GM12874 (cell line): ENCODE measurements at regions not wholly inside any gene's neighbourhood (a gene's known extent, or its start where the extent isn't known, plus 50 kb on each side); places are given as distances from the start of the nearest gene placed in this dataset.

Source experiments
- TF ChIP-seq, protein P1 (sequence below): IDR thresholded peaks from 2 replicates; pipeline ENCODE4 v1.5.1; 2011; ENCODE audit warnings: low read depth, mild to moderate bottlenecking, control low read depth, low read length, moderate library complexity; ENCODE audit not compliant: insufficient read depth

DNA sequence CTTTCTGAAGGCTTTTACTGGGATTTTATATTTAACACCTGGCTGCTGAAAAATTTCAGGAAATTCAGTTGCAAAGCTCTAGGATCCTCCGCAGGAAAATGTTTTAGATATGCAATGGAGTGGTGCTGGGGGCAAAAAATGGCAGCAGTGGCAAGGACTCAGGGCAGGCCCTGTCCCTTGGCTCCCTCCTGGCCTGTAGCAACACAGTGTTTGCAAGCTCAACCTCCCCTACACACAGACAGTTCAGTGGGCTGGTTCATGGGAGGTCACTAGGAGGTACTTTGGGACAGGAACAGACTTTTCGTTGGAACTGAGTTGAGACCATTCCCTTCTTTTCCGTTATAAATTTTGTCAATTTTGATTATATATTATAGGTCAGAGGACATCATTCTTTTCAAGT is 270.4 kb downstream of the ADAMTS20 start:
- TF ChIP-seq, protein P1, sequence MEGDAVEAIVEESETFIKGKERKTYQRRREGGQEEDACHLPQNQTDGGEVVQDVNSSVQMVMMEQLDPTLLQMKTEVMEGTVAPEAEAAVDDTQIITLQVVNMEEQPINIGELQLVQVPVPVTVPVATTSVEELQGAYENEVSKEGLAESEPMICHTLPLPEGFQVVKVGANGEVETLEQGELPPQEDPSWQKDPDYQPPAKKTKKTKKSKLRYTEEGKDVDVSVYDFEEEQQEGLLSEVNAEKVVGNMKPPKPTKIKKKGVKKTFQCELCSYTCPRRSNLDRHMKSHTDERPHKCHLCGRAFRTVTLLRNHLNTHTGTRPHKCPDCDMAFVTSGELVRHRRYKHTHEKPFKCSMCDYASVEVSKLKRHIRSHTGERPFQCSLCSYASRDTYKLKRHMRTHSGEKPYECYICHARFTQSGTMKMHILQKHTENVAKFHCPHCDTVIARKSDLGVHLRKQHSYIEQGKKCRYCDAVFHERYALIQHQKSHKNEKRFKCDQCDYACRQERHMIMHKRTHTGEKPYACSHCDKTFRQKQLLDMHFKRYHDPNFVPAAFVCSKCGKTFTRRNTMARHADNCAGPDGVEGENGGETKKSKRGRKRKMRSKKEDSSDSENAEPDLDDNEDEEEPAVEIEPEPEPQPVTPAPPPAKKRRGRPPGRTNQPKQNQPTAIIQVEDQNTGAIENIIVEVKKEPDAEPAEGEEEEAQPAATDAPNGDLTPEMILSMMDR: no peak

DNA sequence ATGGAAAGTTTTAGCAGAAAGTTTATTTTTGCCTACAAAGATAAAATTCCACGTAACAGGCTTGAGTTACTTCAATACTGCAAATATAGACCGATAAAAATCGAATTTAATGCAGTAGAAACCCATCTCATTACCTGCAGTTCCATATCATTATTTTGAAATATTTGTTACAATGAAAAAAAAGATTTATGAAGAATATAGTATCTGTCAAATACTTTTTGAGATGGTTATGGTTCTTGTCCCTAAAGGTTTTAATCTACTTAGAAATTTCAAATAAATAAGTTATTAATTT is 273.5 kb downstream of the ADAMTS20 start:
- TF ChIP-seq, protein P1: no peak

DNA sequence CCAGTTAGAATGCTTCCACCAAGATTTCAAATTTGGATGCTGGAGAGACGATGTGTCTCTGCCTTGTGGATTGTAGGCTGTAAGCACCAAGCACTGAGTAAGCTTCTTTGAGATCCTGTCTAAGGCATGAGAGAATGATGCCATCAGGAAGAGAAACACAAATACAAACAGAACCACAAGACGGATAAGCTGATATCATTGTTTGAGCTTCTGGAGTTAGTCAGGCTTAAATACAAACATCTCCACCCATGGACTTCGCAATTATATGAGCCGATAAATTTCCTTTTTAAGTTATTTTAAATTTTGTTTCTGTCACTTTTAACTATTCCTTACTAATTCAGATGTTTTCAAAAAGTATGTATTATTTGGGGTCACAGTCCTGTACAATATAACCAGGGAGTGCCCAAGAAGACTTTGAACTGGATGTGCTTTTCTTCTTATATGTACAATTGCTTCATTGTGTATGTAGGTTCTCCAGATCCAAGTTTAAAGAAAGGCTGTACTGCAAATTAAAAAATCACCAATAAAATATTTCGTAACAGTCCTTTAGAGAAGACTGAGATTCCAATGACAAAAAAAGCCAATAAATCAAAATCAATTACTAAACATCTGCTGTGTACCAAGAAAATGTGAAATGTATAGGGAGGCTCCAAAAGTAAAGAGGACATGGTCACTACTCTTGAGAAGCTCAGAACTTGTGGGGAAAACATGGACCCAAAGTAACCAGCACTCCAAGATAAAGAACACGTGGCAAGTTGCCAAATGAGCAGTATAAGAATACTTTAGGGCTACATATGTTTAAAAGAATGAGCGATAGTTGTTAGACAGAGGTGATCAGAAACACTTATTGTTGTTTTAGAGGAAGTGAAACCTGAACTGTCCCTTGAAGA is 274.1 kb downstream of the ADAMTS20 start:
- TF ChIP-seq, protein P1: no peak

DNA sequence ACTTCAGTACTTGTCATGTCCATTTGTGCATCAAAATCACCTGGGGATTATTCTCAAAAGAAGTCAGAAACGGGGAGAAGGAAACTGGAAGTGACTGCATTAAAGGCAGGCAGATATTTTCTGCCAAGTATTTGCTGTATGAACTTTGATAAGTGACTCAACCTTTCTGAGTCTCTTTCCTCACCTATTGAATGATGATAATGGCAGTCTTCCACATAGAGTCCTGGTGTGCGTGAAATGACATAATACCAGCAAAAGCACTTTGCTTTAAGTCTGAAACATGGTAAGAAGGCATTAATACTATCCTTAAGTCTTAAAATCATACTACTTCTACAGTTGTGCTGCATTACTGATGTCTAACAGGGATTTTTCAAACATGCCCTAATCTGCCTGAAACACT is 278.5 kb downstream of the ADAMTS20 start:
- TF ChIP-seq, protein P1: no peak

DNA sequence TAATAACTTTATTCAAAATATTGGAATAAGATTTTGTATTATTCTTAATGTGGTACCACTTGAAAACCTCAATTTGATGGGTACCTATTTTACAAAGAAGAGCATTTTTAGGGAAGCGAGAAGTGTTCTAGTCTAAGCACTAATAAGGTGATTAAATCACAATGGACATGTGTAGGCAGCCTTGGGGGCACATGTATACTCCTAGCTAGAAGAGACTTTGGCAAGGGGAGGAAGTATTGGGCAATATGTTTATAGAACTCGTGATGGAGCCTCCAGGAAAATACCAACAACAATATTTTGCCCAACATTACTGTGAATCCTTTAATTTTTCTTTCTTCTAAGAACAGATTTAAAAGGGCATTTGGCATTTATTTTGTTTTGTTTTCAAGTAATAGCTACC is 280.3 kb downstream of the ADAMTS20 start:
- TF ChIP-seq, protein P1: no peak

DNA sequence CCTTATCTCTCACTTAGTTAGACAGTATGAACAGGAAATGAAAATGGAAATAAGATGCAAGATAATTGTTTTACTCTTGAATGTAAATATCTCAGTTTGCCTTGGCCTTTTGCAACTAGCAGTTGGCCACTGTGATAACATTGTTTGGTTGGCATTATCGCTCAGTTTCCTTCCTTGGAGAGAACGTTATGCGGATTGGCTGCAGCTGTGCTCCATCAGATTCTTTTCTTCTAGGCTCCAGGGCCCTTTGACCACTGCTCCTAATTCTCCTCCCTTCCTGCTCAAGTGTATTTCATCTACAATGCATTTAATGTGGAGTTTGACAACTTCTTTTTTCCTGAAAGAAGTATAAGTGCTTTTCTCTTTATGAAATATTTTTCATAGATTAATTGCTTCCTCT is 284.2 kb downstream of the ADAMTS20 start:
- TF ChIP-seq, protein P1: no peak

DNA sequence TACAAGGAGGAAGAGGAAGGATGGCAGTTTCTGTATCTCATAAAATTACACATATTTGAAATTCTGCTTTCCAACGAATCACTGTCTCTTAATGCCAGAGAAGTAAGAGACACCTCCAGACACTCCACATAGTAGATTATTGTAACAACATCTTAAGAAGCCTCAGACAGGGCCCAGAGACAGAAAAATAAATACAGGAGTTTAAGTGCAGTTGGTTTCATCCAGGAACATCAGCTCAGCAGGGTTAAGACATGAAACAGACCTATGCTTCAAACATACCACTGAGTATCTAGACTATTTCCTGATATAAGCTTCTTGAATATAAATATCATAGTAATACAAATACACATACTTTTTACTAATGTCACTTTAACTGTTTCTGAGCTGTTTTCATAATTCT is 290.3 kb downstream of the ADAMTS20 start:
- TF ChIP-seq, protein P1: no peak
